ENCODE measurements at regions not wholly inside any gene's neighbourhood (a gene's known extent, or its start where the extent isn't known, plus 50 kb on each side); places are given as distances from the start of the nearest gene placed in this dataset.

DNA sequence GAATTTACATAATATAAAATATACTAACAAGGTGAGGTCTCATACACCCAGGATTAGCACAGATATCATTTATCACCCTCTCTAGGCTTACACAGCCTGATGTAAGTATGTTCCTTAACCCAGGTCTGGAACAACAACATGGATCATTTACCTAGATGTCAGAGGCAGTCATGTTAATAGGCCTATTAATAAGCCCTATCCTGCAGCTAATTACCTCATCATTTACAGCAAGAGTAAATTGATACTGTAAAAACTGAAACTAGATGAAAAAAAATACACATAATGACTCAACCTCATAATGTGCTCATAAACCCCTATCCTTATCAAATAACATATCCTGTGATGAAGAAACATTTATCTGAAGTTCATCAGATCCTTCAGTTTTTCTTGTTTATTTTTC, 334.3 kb upstream of the MANEA start:
- no peak for DNase-seq (ENCODE audit: low spot score)

DNA sequence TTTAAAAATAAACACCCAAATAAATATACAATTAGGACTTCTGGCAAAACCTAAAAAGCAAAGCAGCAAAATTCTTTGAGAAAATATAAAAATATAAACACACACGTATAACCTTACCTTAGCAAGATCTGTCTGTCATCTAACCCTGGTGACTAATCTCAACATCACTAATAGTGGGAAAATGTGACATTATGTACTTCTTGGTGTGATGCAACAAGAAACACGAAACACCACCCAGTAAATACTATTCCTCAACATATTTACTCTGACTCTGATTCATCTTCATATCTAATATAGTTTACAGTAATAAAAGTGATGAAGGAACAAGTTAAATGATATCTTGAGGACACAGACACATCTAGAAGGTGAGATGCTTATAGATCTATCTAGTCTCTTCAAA, 332.6 kb upstream of the MANEA start:
- no peak for DNase-seq (ENCODE audit: low spot score)

DNA sequence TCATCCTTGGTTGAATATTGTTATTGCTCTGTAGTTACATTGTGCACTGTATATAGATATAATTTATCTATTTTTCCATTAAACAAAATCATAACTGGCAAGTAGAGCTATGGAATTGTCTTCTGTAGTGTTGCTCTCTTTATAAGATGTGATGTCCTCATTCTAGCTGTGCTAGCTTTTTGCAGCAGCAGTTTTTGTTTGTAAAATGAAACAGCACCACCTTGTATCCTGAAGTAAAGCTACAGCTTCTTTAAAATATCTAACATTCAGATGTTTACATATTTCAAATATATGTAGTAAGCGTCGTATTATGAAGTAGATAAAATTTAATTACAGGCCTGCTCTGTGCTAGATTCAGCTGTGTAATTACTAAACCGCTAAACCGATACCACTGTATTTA, 328.8 kb upstream of the MANEA start:
- DNase-seq (ENCODE audit: low spot score): no peak

DNA sequence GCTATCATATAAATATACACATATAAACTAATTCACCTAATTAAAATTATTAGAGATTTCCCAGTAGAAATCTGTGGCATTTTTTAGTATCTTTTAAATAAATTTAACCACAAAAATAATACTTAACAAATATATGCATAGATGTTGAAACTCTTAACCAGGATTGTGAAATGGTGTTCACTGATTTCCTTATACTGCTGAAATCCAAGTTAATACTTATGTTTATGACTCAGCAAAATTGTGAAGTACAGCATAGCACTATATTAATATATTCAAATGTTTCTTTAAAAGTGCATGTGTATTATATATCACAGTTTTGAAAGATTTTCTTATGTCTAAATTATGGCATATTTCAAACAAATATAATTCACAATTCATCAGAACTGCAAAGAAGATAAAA, 328.2 kb upstream of the MANEA start:
- no peak for DNase-seq (ENCODE audit: low spot score)

DNA sequence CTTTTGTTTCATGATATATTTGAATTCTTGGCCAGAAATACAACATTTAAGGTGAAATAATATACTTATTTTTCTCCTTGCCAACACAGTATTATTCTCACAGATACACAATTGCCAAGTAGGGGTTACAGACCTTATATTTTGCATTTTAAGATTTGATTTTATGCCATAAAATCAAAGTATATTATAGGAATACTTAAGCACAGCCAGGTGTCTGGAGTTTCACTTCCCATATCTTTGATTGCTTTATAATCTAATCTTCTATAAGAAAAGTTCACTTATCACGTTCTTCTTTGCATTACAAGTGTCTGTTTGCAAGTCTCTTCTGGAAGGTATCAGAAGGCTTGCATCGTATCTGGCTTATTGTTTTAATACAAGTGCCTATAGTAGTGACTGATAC, 327.7 kb upstream of the MANEA start:
- DNase-seq (ENCODE audit: low spot score): no peak

DNA sequence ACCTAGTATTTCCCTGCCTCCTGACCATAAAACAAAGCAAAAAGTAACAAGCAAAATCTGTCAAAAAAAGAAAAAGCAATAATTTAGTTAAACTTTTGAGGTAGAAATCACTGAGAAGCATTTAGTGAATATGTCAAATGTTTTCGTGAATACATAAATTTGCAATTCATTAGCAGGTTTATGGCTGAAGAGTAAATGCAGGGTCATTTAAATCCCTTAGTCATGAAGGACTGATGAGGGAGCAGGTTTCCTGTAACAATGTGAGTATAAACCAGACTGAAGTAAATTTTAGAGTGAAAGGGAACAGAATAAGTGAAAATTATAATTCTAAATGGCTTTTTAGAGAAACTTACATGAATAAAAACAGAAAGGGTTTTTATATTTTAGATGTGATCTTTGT, 313.5 kb upstream of the MANEA start:
- no peak for DNase-seq (ENCODE audit: low spot score)

DNA sequence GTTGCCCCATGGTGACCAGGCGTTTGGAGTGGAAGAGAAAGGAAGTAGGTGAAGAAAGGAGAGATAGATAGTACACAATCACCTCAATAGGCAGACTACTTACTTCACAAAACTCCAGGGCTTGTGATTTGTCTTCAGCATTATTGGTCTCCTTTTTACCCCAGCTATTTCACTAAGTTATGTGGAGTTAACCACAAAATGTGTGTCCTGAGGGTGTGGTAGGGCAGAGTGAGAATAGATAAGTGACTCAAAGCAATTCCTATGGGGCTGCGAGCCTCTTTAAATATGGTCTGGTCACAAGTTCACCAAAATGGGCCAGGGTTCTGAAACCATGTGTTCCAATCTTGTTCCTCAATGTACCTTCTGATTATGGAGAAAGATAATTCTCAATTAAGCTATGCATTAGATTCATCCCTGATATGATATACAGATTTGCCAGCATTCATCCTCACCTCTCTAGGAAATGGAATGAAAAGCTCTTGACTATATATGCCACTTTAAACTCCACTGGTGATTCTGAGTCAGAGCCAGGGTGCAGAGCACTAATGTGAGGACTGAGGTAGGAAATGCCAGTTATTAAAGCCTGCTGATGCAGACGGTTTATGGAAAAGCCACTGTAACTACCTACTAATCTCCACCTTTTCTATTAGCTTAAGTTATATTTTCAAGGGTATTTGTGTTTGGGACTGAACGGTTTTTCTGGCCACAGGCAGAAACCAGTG, 310.6 kb upstream of the MANEA start:
- no peak for DNase-seq (ENCODE audit: low spot score)

DNA sequence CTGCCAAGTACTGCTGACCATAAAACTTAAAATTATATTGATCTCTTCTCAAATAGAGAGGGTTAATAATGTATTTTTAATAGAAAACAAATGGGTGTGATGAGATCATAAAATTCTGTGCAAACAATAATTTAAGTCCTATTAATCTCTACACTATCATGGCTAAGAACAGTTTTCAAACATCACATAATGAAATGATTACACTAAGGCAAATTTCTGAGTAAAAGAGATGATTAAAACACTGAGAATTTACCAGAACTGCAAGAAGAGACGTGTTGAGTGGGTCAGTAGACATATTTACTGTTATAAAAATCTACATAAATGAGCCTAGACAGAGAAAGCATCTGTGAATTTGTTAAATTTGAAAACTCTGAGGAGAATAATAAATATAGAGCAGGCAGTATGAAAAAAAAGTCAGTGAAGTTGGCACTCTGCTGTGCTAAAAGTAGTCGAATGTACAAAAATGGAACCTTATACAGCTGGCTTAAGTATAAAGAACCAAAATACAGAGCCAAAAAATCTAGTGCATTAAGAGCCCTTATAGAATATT, 302.6 kb upstream of the MANEA start:
- DNase-seq (ENCODE audit: low spot score): no peak

DNA sequence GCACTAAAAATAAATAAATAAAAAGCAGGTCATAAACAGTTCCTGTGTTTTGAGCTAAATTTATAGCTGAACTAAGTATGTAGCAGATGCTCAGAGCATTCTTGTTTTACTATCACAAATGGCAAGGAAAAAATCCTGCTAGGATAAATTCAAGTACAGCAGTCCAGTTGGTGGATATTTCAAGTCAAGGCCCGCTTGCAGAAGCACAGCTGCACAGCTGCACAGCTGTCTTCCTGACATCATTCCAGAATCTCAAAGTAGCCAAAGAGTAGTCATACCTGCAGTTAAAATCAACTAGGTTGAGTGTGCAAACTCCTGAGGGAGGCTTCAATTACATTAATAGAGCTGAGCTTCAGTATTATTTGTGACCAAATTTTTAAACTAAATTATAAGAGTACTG, 297.7 kb upstream of the MANEA start:
- no peak for DNase-seq (ENCODE audit: low spot score)

DNA sequence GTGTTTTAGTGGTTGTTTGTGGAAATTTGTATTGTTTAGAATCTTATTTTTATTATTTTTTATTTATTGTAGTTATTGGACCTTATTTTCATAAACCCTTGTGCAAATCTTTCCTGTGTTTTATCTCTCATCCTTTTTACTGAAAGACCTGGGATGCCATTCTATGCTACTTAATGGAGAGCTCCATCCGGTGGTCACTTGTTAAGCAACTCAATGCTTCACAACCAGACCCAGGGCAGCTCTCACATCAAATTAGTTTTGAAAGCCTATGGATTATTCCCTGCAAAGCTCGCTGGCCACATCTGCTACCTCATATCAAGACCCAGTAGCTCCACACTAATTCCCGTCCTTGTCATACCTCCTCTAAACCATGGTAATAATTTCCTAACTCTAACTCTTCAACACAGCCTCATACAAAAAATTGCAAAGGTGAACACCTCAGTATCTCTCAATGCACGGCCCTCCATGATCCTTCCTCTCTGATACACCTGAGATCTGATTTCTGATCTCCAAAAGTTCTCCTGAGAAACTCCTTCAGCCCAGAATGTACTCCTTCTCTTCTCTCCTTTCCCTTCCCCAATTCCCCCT, 296.6 kb upstream of the MANEA start:
- peak; percentile 40 for DNase-seq (ENCODE audit: low spot score)

DNA sequence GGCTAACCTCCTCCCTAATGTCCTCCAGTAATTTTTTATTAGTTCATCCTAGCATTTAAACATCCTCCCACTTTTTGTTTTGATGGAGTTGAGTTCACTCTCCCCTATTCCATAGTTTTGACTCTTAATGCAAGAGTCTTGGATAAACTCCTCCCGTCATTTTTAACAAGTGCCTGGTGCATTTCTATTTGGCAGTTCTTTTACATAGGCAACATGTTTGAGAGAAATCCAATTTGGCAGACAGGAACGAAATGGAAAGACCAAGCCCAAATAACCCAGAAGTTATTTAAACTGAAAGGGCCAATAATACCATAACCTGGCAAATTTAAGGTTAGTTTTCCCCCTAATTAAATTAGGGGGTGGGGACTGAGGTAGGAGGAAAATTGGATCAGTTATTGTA, 291.5 kb upstream of the MANEA start:
- no peak for DNase-seq (ENCODE audit: low spot score)

DNA sequence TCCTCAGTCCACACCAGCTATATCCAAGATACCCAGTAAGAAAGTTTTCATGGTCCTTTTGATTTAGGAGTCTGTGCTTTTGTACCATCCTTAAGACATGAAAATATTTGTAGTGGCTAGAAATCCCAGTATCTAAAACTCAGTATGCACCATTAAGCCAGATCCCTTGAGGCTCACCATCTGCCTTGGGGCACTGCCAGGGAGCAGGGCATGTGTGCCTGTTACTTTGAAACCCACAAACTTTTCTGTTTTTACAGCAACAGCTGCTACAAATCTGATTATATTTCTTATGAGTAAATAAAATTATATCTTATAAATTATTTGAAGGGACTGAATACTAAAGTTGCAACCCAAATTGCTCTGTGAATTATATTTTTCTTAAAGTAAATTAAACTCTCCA, 290.5 kb upstream of the MANEA start:
- DNase-seq (ENCODE audit: low spot score): no peak

DNA sequence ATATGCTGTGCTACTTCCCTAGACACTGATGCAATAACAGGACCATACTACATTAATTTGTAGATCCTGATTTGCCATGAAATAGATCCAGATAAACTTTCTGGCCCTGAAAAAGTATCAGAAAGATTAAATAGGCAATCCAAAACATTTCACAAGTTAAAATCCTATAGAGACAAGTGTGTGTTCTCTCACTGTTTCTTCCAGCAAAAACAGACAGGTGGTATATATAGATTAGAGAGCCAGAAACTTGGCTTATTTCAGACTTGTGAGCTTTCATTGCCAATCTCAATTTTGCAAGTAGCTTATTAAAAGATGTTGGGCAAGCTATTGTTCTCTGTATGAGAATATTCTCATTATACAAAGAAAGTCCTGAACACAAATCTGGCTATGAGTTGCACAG, 289.1 kb upstream of the MANEA start:
- no peak for DNase-seq (ENCODE audit: low spot score)

DNA sequence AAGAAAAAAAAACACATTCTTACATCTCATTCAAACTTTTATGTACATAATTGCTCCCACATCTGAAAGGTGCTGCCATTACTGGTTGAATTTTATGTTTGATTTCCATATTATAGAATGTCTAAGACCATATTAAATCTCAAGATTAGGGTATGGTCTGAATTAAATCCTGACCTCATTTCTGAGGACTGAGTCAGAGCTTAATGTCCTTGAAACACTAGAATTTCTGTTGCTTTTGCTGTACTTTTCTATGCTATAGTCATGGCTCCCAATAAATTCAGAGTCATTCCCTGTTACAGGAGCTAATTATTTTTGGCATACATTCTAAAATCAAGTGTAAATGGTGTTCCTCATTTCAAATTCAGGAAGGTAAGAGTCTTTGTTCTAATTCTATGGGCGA, 285.3 kb upstream of the MANEA start:
- no peak for DNase-seq (ENCODE audit: low spot score)

DNA sequence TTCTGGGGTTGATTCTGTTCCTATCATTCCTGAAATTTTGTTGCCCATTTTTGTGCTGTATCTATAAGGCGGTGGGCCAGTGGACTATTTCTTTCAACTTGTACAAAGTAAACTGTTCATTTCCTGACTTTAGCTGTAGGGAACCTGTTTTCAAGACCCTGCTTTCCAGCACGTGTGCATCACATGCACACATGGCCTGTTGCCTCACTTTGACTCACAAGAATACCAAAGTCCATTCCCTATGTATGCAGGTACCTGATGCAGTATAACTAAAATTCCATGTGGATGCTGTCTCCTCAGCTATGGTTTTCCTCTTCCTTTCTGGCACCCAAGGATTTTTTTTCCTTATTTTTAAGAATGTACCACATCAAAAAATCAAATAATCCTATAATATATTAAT, 284.1 kb upstream of the MANEA start:
- DNase-seq (ENCODE audit: low spot score): no peak

DNA sequence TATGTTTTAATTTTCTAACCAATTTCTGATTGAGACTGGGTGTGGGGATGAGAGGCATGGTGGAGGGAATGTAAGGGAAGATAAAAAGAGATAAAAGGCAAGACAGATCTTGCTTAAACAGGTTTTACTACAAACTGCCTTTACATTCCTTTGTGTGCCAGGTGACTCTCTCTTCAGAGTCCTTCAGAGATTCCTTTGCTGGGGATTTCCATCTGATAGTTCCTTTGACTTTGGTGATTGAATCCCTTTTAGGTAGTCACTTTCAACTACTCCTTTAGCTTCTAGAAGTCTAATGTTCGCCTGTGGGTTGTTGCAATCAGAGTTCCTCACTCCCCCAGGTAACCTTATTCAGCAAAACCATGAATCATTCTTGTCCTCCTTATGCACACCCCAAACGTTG, 283.3 kb upstream of the MANEA start:
- DNase-seq (ENCODE audit: low spot score): no peak

DNA sequence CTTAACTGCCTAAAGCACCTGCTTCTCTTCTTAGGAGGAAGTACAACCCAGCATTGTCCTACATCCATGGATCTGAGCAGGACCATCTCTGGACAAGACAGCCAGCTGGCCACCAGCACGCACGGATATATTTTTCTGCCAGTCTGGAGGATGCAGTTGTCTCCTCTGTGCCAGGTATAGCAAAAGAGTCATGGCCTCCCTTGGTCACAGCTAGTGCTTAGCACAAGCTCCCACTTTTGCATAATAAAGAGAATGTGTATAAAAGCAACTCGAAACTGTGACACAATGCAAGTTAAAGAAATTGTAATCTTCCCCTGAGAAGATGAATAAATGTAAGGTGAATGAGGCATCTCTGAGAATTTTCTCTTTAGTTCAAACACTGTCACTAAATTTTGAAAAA, 267.8 kb upstream of the MANEA start:
- DNase-seq (ENCODE audit: low spot score): no peak

DNA sequence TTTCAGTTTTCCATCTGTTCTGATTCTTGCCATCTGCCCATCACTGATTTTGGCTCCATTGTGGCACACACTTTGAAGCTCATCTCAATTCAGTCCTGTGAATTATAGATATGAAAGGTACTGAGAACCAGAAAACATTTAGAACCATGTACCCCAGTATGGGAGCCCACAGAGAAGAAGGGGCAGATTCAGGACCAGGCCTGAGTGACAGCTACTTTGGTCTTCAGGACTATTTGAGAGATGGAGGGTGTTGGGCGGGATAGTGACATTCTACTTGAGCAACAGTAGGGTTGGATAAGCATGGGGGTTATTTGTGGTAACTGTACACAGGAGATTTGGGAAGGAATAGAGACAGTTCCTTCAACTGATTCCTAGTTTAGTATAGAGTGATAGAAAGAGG, 259.2 kb upstream of the MANEA start:
- no peak for DNase-seq (ENCODE audit: low spot score)

DNA sequence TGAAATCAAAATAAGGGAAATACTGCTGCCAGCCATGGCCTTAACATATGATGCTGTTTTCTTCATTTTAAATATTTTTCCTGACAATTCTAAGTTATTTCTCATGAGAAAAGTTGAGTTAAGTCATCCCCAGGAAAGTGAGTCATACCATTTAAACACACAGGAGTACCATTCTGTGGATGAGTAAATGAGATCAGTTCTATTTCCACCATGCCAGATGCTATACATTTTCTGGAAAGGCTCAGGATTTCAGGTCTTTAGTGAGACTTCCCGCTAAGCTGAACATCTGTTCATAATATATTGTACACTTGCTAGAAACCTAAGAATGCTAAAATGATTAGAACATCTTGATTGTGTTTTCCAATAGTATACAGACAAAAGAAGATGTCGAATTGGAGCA, 256.2 kb upstream of the MANEA start:
- no peak for DNase-seq (ENCODE audit: low spot score)

DNA sequence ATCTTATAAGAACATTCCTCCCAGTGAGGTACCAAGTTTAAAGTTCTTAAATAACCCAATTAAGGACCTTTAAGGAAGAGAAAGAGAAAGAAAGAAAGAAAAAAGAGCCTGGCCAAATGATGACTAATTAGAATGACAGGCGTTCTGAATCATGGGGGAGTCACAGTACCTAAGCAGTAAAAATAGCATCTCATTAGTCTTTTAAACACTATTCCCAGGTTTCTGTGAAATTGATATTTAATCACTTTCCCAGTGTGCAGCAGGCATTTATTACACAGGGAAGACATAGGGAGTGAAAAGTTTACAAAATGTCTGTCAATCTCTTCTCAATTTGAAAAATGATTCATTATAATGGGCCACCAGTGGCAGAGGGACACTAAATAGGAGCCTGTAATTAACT, 251.4 kb upstream of the MANEA start:
- DNase-seq (ENCODE audit: low spot score): no peak

DNA sequence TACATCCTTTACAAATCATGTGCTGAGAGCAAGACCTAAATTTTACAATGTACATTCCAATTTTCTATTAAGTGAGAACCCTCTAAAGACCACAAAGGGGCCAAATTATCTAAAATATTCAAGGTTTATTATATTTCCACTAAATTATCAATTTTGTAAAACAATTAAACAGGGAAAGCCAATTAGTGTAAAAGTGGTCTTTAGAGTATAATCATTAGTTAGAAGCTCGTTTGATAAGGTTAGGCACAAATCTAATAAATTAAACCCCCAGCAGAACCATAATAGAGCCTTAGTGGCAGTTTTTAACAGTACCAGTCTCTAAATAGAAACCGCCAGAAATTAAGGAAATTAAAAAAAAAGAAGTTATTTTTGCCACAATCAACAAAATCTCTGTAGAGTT, 249.1 kb upstream of the MANEA start:
- DNase-seq (ENCODE audit: low spot score): no peak

DNA sequence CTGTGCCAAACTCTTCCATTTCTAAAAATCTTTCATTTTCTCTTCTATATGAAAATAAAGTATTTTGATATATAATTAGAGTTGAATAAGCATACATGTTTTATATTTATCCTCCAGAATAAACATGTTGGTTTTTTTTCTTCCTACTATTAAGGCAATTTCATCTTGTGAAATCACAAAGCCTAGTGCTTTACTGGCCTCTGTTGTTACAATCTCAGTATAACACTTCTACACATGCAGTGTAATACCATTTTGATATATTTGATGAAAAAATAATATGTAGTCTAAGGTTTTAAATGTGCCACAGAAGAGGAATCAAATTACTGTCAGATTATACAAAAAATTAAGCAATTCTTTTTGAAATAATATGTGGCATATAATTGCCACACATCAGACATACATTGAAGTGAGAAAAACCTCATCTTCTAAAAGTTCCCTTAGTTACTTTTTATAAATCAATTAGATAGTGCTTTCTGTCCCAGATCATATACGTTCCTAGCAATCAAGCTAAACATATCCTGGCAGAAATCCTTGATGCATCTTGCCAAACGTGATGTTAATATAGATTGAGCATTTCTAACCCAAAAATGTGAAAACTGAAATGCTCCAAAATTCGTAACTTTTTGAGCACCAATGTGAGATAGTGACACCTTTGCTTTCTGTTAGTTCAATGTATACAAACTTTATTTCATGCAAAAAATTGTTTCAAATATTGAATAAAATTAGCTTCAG, 225.1 kb upstream of the MANEA start:
- DNase-seq (ENCODE audit: low spot score): no peak

DNA sequence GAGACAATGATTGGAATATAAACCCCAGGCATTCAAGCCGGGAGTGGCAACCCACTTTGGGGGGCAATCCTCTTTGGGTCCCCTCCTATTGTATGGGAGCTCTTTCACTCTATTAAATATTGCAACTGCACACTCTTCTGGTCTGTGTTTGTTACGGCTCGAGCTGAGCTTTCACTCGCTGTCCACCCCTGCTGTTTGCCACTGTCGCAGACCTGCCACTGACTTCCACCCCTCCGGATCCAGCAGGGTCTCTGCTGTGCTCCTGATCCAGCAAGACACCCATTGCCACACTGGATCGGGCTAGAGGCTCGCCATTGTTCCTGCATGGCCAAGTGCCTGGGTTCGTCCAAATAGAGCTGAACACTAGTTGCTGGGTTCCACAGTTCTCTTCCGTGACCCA, 222.8 kb upstream of the MANEA start:
- DNase-seq (ENCODE audit: low spot score): no peak

All from iPS-NIHi11 (cell line).